ENCODE measurements at regions not wholly inside any gene's neighbourhood (a gene's known extent, or its start where the extent isn't known, plus 50 kb on each side); places are given as distances from the start of the nearest gene placed in this dataset.

GRCh38 chr2:183919926-183920325 lies 678.4 kb upstream of the ZNF804A start:
- H3K4me2 ChIP-seq (ENCODE audit: low read length), result no peak overlapping the region
- H3K9ac ChIP-seq (ENCODE audit: low read length), result no peak overlapping the region
- no peak overlapping the region for H3K27ac ChIP-seq (ENCODE audit: low read length)
- no peaks in the 10 kb centered on the region for H3K27me3 ChIP-seq (ENCODE audit: insufficient read depth, low read depth, low read length)
- no peak overlapping the region for H3K4me3 ChIP-seq (ENCODE audit: low read length)
- no peaks in the 10 kb centered on the region for H3K79me2 ChIP-seq (replicated peaks; ENCODE audit: insufficient read depth, low read length)
- H3K36me3 ChIP-seq (ENCODE audit: insufficient read depth, low read length), result no peaks in the 10 kb centered on the region
- H4K20me1 ChIP-seq (ENCODE audit: insufficient read depth), result no peaks in the 10 kb centered on the region
- H3K9me3 ChIP-seq (ENCODE audit: low read length), result no peaks in the 10 kb centered on the region
- H3F3A ChIP-seq (ENCODE audit: insufficient read depth, low read length, poor library complexity, severe bottlenecking), result no peaks in the 10 kb centered on the region
- no peak for TF ChIP-seq MXI1 (conservative IDR thresholded peaks at IDR 0.05; ENCODE audit: poor library complexity, severe bottlenecking)
- H2AFZ ChIP-seq (ENCODE audit: low read depth, low read length), result no peak overlapping the region
- no peaks in the 10 kb centered on the region for H3K9me2 ChIP-seq (ENCODE audit: insufficient read depth, low read length)

DNA sequence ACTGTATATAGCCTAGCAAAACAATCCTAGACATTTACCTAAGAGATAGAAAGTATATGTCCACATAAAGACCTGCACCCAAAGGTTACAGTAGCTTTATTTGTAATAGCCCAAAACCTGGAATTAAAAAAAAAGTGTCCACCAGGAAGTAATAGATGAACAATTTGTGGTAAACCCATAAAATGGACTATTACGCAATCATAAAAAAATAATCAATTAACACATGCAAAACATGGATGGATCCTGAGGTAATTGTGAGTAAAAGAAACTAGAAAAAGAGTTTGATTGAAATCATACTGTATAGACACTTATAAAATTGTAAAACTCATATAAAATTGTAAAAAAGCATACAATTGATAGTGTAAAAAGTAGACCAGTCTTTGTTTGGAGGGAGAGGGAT lies 673.0 kb upstream of the ZNF804A start:
- no peaks in the 10 kb centered on the region for H4K20me1 ChIP-seq (ENCODE audit: insufficient read depth)
- no peaks in the 10 kb centered on the region for H3K9me2 ChIP-seq (ENCODE audit: insufficient read depth, low read length)
- no peaks in the 10 kb centered on the region for H3K36me3 ChIP-seq (ENCODE audit: insufficient read depth, low read length)
- no peak overlapping the region for H3K9ac ChIP-seq (ENCODE audit: low read length)
- TF ChIP-seq SMC3 (conservative IDR thresholded peaks at IDR 0.05; ENCODE audit: poor library complexity), result no peak
- TF ChIP-seq POLR2AphosphoS5 (IDR thresholded peaks at IDR 0.05), result no peak
- TF ChIP-seq REST (IDR thresholded peaks at IDR 0.05; ENCODE audit: borderline replicate concordance), result no peak
- no peak for TF ChIP-seq EZH2 (IDR thresholded peaks at IDR 0.05; ENCODE audit: borderline replicate concordance, insufficient read depth, low read length, poor library complexity, severe bottlenecking)
- no peak for TF ChIP-seq RAD21 (conservative IDR thresholded peaks at IDR 0.05)
- TF ChIP-seq EP300 (conservative IDR thresholded peaks at IDR 0.05; ENCODE audit: poor library complexity, severe bottlenecking), result no peak
- no peak for TF ChIP-seq MXI1 (conservative IDR thresholded peaks at IDR 0.05; ENCODE audit: poor library complexity, severe bottlenecking)
- no peak for TF ChIP-seq TAF1 (IDR thresholded peaks at IDR 0.05; ENCODE audit: low read depth)
- TF ChIP-seq, protein P1, sequence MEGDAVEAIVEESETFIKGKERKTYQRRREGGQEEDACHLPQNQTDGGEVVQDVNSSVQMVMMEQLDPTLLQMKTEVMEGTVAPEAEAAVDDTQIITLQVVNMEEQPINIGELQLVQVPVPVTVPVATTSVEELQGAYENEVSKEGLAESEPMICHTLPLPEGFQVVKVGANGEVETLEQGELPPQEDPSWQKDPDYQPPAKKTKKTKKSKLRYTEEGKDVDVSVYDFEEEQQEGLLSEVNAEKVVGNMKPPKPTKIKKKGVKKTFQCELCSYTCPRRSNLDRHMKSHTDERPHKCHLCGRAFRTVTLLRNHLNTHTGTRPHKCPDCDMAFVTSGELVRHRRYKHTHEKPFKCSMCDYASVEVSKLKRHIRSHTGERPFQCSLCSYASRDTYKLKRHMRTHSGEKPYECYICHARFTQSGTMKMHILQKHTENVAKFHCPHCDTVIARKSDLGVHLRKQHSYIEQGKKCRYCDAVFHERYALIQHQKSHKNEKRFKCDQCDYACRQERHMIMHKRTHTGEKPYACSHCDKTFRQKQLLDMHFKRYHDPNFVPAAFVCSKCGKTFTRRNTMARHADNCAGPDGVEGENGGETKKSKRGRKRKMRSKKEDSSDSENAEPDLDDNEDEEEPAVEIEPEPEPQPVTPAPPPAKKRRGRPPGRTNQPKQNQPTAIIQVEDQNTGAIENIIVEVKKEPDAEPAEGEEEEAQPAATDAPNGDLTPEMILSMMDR (IDR thresholded peaks at IDR 0.05; ENCODE audit: poor library complexity, severe bottlenecking), result no peak
- H3K4me3 ChIP-seq (ENCODE audit: low read length), result no peak overlapping the region
- no peak overlapping the region for H3K4me2 ChIP-seq (ENCODE audit: low read length)
- no peaks in the 10 kb centered on the region for H3K9me3 ChIP-seq (ENCODE audit: low read length)
- H3K27ac ChIP-seq (ENCODE audit: low read length), result no peak overlapping the region
- no peaks in the 10 kb centered on the region for H3K79me2 ChIP-seq (replicated peaks; ENCODE audit: insufficient read depth, low read length)
- no peaks in the 10 kb centered on the region for H3K27me3 ChIP-seq (ENCODE audit: insufficient read depth, low read depth, low read length)
- no peaks in the 10 kb centered on the region for H3F3A ChIP-seq (ENCODE audit: insufficient read depth, low read length, poor library complexity, severe bottlenecking)
- no peak overlapping the region for H2AFZ ChIP-seq (ENCODE audit: low read depth, low read length)

DNA sequence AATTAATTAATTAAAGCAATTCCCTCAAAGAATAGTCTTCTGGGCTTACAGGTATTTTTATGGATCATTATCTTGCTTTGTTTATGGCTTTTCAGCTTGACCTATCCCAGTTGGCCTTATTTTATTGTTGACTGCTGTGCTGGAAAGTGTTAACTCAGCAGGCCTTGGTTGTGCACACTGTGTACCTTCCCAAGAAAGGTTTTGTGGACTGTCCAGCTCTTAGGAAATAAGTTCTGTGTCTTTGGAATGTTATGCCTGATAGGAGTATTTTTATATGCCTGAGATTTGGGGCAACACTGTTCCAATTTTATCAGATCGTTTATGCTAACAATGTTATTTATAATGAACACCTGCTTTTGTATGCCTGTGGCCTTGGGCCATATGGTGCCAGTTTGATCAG lies 671.9 kb upstream of the ZNF804A start:
- Histone ChIP-seq H3K36me3 (ENCODE audit: insufficient read depth, low read length) (no peaks in the 10 kb centered on the region), H3K27ac (ENCODE audit: low read length) (no peak overlapping the region), H3K27me3 (ENCODE audit: insufficient read depth, low read depth, low read length) (no peaks in the 10 kb centered on the region), H3K4me3 (ENCODE audit: low read length) (no peak overlapping the region), H3K9me3 (ENCODE audit: low read length) (no peaks in the 10 kb centered on the region), H3K9ac (ENCODE audit: low read length) (no peak overlapping the region), H2AFZ (ENCODE audit: low read depth, low read length) (no peak overlapping the region), H3K4me2 (ENCODE audit: low read length) (no peak overlapping the region), H3F3A (ENCODE audit: insufficient read depth, low read length, poor library complexity, severe bottlenecking) (no peaks in the 10 kb centered on the region), H3K79me2 (replicated peaks; ENCODE audit: insufficient read depth, low read length) (no peaks in the 10 kb centered on the region), H4K20me1 (ENCODE audit: insufficient read depth) (no peaks in the 10 kb centered on the region), H3K9me2 (ENCODE audit: insufficient read depth, low read length) (no peaks in the 10 kb centered on the region)
- TF ChIP-seq TAF1 (IDR thresholded peaks at IDR 0.05; ENCODE audit: low read depth) (no peak), POLR2AphosphoS5 (IDR thresholded peaks at IDR 0.05) (no peak), MXI1 (conservative IDR thresholded peaks at IDR 0.05; ENCODE audit: poor library complexity, severe bottlenecking) (no peak)
